Immature natural killer cell (primary cell): ENCODE measurements at regions not wholly inside any gene's neighbourhood (a gene's known extent, or its start where the extent isn't known, plus 50 kb on each side); places are given as distances from the start of the nearest gene placed in this dataset.

Source experiments
- DNase-seq, 3 donors: peaks; one replicate each; pipeline ENCODE4 v3.0.0; 2022; ENCODE audit warnings: mixed read lengths in 1 of 3
- H3K27ac Mint-ChIP-seq, 6 donors: one replicate each; pipeline ENCODE4 v1.8.0; 2020; ENCODE audit warnings: mixed read lengths in 6 of 6, mild to moderate bottlenecking in 5 of 6, inconsistent platforms in 4 of 6, moderate library complexity in 3 of 6
- H3K27me3 Mint-ChIP-seq, 3 donors: one replicate each; pipeline ENCODE4 v1.8.0; 2020 to 2021; ENCODE audit warnings: low read depth in 3 of 3, mild to moderate bottlenecking in 3 of 3, mixed read lengths in 3 of 3, moderate library complexity in 3 of 3, inconsistent platforms in 1 of 3
- H3K36me3 Mint-ChIP-seq, 3 donors: one replicate each; pipeline ENCODE4 v1.8.0; 2020; ENCODE audit warnings: mixed read lengths in 3 of 3, inconsistent platforms in 2 of 3, mild to moderate bottlenecking in 2 of 3
- H3K4me1 Mint-ChIP-seq, 2 donors: one replicate each; pipeline ENCODE4 v1.8.0; 2020; ENCODE audit warnings: inconsistent platforms in 2 of 2, mild to moderate bottlenecking in 2 of 2, mixed read lengths in 2 of 2, moderate library complexity in 1 of 2
- H3K4me3 Mint-ChIP-seq, 5 donors: one replicate each; pipeline ENCODE4 v1.8.0; 2020; ENCODE audit warnings: mild to moderate bottlenecking in 5 of 5, mixed read lengths in 5 of 5, inconsistent platforms in 3 of 5, moderate library complexity in 3 of 5
- H3K9me3 Mint-ChIP-seq, 6 donors: one replicate each; pipeline ENCODE4 v1.8.0; 2020; ENCODE audit warnings: mild to moderate bottlenecking in 6 of 6, mixed read lengths in 6 of 6, inconsistent platforms in 4 of 6, moderate library complexity in 3 of 6

DNA sequence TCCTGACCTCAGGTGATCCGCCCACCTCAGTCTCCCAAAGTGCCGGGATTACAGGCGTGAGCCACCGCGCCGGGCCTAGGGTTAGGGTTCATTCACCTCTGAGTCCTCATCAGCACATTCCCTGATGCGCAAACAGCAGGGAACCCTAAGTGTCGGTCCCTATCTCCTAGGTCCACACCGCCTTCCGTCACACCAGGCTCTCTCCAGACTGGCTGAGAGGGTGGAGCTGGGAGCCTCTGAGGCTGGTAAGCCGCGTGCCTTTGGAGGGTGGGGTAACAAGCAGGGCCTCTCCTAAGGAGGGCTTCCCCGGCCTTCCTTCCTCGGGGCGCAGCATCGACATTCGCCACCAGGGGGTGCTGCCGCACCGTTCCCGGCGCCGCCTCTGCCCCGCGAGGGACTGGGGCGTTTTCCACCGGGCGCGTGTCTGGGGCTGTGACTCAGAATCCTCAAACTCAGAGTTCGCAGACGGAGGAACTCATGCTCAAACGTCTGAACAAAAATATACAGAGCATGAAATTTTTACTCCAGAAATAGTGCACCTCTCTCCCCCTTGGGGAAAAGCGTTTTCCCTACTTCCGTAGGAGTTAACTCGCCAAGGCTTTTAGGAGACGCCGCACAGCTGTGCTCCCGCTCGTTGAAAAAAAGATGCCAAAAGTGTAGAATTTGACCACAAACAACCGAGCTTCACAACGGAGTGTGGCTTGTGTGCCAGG, 63.9 kb upstream of the ASAP2 start:
- peak; percentile 58 to 61 (median 60) for DNase-seq
- Mint-ChIP-seq H3K36me3 (no peaks in the 10 kb centered on the region), H3K27ac (no peak overlapping the region), H3K9me3 (no peaks in the 10 kb centered on the region), H3K4me3 (peak overlapping the region in 2 of 5 donors; percentile 9 to 44), H3K27me3 (peaks cover 4 to 17% (median 8%) of the 10 kb centered on the region in 3 donors), H3K4me1 (peaks cover 0 to 4% of the 10 kb centered on the region in 2 donors)

DNA sequence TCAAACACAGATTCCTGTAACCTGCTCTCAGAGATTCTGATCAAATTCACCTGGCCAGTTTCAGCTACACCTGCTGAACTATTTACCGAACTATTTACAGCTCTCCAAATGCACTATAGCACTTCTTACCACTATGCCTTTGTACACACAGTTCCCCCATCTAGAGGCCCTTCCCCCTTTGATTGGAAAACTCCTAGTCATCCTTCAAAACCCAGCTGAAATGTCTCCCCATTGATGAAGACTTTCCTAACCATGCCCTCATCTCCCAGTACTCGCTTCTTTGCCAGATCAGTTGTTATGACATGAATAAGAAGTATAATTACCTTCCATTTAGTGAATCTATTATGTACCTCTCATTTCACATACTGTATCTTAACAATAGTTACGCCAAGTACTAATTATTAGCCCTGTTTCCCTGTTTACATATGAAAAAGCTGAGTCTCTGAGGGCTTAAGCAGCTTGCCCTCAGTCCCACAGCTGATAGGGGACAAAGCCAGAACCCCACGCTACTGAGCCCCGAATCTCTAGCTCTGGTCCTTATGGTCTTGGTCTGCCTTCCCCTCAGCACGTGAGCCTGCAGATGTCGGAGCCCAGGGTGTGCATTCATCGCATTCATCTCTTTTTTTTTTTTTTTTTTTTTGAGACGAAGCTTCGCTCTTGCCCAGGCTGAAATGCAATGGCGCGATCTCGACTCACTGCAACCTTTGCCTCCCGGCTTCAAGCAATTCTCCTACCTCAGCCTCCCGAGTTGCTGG, 64.7 kb upstream of the ASAP2 start:
- no peak for DNase-seq
- no peak overlapping the region for H3K4me3 Mint-ChIP-seq
- no peak overlapping the region for H3K27ac Mint-ChIP-seq
- no peaks in the 10 kb centered on the region for H3K9me3 Mint-ChIP-seq
- H3K4me1 Mint-ChIP-seq: peaks cover 0 to 4% of the 10 kb centered on the region in 2 donors
- H3K36me3 Mint-ChIP-seq: no peaks in the 10 kb centered on the region
- H3K27me3 Mint-ChIP-seq: peaks cover 5 to 16% (median 6%) of the 10 kb centered on the region in 3 donors

DNA sequence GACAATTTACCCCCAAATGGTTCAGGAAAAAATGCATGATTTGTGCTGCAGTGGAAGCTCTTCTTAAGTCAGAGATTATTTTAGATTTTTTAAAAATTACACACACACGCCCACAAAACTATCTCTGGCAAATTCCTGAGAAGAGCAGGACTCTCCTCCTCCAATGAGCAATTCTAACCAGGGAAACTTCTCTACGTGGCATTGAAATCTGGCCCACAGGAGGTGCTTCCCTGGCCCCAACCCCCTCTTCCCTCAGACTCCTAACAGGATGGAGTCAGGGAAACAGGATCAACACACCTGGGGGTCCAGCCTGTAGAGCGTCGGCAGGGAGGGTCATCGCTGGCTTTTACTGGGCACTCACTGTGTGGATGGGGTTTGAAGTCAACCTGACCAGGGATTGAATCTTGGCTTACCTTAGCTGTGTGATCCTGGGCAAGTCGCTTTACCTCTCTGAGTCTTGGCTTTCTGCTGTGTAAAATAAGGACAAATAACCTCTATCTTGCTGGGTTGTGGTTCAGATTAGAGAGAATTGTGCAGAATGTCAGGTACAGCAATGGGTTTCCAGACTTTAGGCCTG, 65.4 kb upstream of the ASAP2 start:
- no peak overlapping the region for H3K4me3 Mint-ChIP-seq

DNA sequence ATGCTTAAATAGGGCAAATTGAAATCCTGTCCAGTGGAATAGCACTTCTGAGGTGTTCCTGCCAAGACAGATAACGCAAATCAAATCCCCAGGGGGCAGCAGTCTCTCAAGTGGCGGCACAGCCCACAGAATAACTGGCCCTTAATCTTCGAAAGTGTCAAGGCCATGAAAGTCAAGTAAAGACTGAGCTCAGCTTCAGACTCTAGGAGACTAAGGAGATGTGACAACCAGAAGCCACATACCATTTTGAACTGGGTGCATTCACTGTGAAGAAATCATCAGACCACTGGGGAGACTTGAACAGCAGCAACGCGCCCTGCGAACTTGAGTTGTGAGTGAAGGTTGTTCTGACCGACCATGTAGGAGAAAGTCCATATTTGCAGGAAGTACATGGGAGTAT, 66.0 kb upstream of the ASAP2 start:
- Mint-ChIP-seq H3K27ac (no peak overlapping the region), H3K27me3 (peaks cover 5 to 11% (median 5%) of the 10 kb centered on the region in 3 donors), H3K9me3 (no peaks in the 10 kb centered on the region), H3K36me3 (no peaks in the 10 kb centered on the region), H3K4me3 (no peak overlapping the region), H3K4me1 (peaks cover 0 to 4% of the 10 kb centered on the region in 2 donors)
- no peak for DNase-seq

More for the DNA sequence above, 65.4 kb upstream of the ASAP2 start:
- no peaks in the 10 kb centered on the region for H3K36me3 Mint-ChIP-seq
- no peaks in the 10 kb centered on the region for H3K9me3 Mint-ChIP-seq
- H3K4me1 Mint-ChIP-seq: peaks cover 0 to 4% of the 10 kb centered on the region in 2 donors
- peaks cover 5 to 12% (median 6%) of the 10 kb centered on the region in 3 donors for H3K27me3 Mint-ChIP-seq
- no peak overlapping the region for H3K27ac Mint-ChIP-seq
- DNase-seq: no peak

DNA sequence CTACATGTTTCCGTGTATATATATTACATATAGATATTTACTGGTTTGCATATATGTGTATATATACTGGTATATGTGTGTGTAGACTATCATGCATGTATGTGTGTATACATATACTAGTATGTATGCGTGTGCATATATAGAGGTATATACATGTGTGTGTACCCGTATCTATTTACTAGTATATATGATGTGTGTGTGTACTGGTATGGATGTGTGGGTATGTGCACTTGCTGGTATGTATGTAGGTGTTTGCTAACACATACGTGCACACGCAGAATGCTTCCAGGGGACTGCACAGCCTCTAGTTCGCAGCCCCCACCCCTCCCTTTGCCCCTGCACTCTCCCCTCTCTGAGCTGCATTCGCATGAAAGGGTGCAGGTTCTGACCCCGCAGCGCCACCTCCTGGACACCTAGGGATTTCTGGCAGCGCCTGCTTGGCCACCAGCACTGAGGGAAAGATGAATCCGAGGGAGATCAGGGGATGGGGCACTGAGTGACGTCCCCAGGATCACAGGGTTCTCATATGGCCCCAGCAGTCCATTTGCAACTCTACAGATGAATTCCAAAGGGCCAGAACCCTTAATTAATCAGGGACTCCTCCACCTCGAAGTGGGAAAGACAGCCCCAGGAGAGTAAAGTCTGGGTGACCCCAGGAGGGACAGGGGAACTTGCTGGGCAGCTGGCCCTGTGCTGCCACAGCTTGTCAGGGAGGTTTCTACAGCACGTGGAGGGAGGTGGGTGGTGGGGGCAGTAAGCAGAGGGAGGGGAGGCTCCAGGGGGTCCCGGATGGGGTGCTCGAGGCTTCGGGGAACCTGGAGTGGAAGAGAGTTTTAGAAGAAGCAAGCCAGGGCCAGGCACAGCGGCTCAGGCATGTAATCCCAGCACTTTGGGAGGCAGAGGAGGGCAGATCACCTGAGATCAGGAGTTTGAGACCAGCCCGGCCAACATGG, 66.8 kb upstream of the ASAP2 start:
- no peaks in the 10 kb centered on the region for H3K9me3 Mint-ChIP-seq
- H3K4me1 Mint-ChIP-seq: peaks cover 0 to 4% of the 10 kb centered on the region in 2 donors
- H3K36me3 Mint-ChIP-seq: no peaks in the 10 kb centered on the region
- no peak overlapping the region for H3K27ac Mint-ChIP-seq
- H3K27me3 Mint-ChIP-seq: peaks cover 5 to 9% (median 6%) of the 10 kb centered on the region in 3 donors
- peak; percentile 18 to 37 (median 35) for DNase-seq
- no peak overlapping the region for H3K4me3 Mint-ChIP-seq

DNA sequence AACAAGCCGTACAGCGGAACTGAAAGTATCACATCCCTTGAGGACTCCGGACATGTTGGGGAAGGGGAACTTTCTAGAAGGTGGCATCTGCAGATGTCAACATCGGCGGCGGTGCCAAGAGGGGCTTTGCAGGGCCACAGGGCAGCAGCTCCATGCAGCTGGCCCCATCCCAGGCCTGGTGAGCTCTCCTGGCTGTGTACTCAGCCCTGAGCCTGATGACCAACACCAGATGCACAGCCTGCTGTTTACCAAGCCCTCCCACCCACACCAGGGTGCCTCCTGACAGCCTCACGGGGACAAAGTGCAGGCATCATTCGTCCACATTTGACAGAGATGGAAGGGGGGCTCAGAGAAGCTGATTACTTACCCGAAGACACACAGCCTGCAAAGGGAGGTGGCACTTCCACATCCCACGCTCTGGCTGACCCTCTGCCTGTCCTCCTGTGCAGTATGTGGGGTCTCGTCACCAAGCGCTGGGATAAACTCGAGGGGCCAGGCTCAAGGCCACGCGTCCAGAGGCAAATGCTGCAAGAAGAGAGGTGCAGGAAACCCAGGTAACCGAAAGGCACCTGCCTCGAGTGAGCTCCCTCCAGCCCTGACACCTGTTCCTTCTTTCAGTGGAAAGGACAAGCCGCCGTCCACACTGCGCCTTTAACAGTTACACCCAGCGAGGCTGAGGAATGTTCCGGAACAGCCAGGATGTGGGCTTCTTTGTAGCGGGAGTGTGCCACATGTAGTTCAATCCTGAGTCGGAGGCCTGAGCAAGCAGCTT, 69.0 kb upstream of the ASAP2 start:
- peaks cover 4 to 12% (median 6%) of the 10 kb centered on the region in 3 donors for H3K27me3 Mint-ChIP-seq
- no peaks in the 10 kb centered on the region for H3K36me3 Mint-ChIP-seq
- H3K9me3 Mint-ChIP-seq: peaks cover 0 to 14% (median 3%) of the 10 kb centered on the region in 6 donors
- no peak overlapping the region for H3K27ac Mint-ChIP-seq
- no peak for DNase-seq
- no peak overlapping the region for H3K4me3 Mint-ChIP-seq
- no peaks in the 10 kb centered on the region for H3K4me1 Mint-ChIP-seq

DNA sequence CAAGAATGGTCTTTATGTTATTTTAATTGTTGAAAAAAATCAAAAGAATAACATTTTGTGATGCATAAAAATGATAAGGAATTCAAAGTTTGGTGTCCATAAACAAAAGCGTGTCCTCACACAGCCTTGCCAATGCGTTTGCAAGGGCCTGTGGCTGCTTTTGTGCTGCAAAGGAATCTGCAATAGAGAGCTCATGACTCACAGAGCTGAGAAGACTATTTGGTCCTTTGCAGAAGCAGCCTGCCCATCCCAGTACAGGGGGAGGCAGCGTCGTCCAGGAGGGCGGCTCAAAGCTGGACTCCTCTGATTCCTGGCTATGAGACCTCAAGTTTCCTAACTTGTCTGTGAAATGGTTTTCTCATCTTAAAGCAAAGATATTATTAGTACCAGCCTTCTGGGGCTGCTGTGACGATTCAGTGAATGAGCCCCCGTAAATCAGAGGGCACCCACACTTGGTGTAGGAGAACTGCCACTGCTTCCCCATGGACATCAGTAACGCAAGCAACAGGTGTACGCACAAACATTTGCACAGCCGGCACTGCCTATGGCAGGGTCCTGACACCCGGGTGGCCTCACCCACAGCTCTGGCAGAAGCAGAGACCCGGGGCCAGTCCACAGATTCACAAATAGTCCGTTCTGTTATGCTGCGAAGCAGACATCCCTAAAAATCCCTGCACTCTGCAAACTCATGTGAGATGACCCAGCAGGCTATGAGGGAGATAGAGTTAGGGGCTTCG, 70.6 kb upstream of the ASAP2 start:
- no peaks in the 10 kb centered on the region for H3K4me1 Mint-ChIP-seq
- no peak overlapping the region for H3K27ac Mint-ChIP-seq
- peaks cover 4 to 9% (median 4%) of the 10 kb centered on the region in 3 donors for H3K27me3 Mint-ChIP-seq
- DNase-seq: no peak
- H3K4me3 Mint-ChIP-seq: no peak overlapping the region
- peaks cover 0 to 15% (median 3%) of the 10 kb centered on the region in 6 donors for H3K9me3 Mint-ChIP-seq
- no peaks in the 10 kb centered on the region for H3K36me3 Mint-ChIP-seq

DNA sequence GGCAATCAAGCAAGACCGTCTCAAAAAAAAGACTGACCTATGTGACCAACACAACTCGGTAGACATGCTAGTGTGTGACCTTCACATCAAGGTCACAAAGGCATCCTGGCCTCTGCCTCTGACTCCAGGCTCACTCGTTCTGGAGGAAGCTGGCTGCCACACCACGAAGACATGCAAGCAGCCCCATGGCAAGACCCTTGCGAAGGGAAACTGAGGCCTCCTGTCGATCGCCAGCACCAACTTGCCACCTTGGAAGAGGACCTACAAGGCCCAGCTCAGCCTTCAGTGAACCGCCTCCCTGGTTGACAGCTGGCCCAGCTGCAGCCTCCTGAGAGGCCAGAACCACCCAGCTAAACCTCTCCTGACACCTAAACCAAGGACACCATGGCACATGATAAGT, 79.3 kb upstream of the ASAP2 start:
- peaks cover 0 to 4% (median 3%) of the 10 kb centered on the region in 3 donors for H3K36me3 Mint-ChIP-seq
- no peak overlapping the region for H3K4me3 Mint-ChIP-seq
- no peak overlapping the region for H3K27ac Mint-ChIP-seq
- peaks cover 4 to 7% (median 6%) of the 10 kb centered on the region in 3 donors for H3K27me3 Mint-ChIP-seq
- H3K4me1 Mint-ChIP-seq: no peaks in the 10 kb centered on the region
- H3K9me3 Mint-ChIP-seq: no peaks in the 10 kb centered on the region
- DNase-seq: no peak

DNA sequence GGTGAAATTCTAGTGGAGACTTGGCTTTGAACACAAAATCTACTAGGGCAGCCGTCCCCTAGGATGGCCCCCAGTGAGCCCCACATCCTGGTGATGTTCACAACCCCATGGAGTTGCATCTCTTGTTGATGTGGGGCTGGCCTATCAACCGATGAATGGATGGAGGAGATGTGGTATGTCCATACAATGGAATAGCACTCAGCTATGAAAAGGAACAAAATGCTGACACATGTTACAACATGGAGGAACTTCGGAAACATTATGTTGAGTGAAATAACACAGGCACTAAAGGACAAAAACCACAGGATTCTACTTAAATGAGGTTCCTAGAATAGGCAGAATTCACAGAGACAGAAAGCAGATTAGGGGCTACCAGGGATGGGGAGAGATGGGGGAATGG, 80.1 kb upstream of the ASAP2 start:
- Mint-ChIP-seq H3K27me3 (peaks cover 3 to 8% (median 6%) of the 10 kb centered on the region in 3 donors), H3K36me3 (peaks cover 0 to 4% (median 3%) of the 10 kb centered on the region in 3 donors), H3K4me3 (no peak overlapping the region), H3K4me1 (no peaks in the 10 kb centered on the region), H3K9me3 (no peaks in the 10 kb centered on the region), H3K27ac (no peak overlapping the region)
- DNase-seq: no peak

DNA sequence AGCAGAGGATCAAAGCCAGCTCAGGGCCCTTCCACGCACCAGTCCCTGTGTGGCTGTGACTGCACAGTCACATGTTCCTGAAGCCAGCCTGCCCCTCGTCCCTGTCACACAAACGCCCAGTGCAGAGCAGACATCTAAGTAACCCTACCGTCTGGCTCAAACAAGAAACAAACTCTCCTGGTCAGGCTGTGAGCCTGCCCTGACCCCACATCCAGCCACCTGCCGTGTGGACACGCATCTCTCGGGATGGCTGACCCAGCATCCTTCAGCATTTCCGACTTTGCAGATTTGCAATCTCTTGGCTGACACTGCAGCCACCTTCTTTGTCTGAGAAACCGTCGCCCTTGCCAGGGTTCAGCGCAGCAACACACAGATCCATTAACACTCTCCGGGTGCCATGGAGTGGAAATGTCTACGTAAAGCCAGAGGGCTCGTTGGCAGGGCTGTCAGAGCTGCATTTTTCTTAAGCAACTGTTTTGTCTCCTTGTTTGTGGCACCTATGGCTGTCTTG, 82.3 kb upstream of the ASAP2 start:
- DNase-seq: no peak
- Mint-ChIP-seq H3K4me1 (no peaks in the 10 kb centered on the region), H3K36me3 (peaks cover 0 to 4% (median 3%) of the 10 kb centered on the region in 3 donors), H3K27me3 (peaks cover 3 to 8% (median 6%) of the 10 kb centered on the region in 3 donors), H3K4me3 (no peak overlapping the region), H3K9me3 (no peaks in the 10 kb centered on the region), H3K27ac (no peak overlapping the region)

DNA sequence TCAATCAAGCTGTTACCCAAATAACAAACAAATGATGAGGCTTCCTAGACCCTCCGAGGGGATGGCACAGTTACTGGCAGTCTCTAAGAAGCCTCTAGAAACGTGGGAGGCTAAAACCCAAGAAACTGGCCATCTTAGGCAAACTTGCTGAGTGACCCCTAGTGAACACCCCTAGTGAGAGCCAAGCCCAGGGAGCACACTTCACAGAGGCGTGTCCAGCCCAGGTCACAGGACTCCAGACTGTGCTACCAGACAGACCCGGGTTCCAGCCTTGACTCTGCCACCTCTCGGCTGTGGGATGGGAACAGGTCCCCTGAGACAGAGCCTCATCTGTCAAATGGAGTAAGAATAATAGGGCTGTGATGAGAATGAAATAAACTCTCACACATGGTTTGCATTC, 83.5 kb upstream of the ASAP2 start:
- DNase-seq: no peak
- Mint-ChIP-seq H3K27ac (no peak overlapping the region), H3K4me1 (no peaks in the 10 kb centered on the region), H3K4me3 (no peak overlapping the region), H3K9me3 (no peaks in the 10 kb centered on the region), H3K36me3 (no peaks in the 10 kb centered on the region), H3K27me3 (peaks cover 0 to 12% (median 6%) of the 10 kb centered on the region in 3 donors)

DNA sequence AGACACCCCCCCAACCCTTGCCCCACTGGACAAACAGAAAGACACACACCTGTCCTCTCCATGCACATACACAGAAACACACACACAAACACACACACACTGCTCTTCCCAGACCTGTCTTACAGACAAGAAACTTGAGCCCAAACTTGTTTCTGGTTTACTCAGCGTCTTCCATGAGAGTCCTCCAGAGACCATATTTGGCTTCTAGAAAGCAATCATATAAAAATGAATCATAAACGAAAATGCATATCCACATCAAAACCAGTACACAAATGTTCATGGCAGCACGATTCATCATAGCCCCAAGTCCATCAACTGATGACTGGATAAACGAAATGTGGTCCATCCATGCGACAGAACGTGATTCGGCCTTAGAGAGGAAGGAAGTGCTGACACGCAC, 84.2 kb upstream of the ASAP2 start:
- no peak for DNase-seq
- no peaks in the 10 kb centered on the region for H3K36me3 Mint-ChIP-seq
- H3K27me3 Mint-ChIP-seq: peaks cover 0 to 12% (median 6%) of the 10 kb centered on the region in 3 donors
- H3K27ac Mint-ChIP-seq: no peak overlapping the region
- no peaks in the 10 kb centered on the region for H3K9me3 Mint-ChIP-seq
- no peaks in the 10 kb centered on the region for H3K4me1 Mint-ChIP-seq
- H3K4me3 Mint-ChIP-seq: no peak overlapping the region
